ENCODE measurements at regions not wholly inside any gene's neighbourhood (a gene's known extent, or its start where the extent isn't known, plus 50 kb on each side); places are given as distances from the start of the nearest gene placed in this dataset.

DNA sequence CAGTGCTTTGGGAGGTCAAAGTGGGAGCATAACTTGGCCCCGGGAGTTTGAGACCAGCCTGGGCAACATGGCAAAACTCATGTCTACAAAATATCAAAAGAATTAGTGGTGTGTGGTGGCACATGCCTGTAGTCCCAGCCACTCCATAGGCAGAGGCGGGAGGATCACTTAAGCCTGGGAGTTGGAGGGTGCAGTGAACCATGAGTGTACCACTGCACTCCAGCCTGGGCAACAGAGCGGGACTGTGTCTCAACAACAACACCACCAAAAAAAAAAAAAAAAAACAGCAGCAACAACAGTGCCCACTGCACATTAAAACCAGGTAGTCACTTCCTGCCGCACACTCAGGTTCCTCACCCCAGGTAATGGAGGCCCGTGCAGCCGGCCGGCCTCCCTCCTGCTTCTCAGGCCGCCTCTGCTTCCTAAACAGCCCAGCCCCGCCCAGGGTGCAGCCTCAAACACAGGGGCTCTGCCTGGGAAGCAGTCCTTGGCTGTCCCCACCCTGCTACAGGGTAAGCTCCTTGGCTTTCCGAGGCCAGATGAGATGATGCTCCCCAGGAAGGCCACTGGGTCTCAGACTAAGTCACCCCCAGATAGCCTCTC, 318.3 kb downstream of the SHANK2 start:
- Histone ChIP-seq H3K4me1 (ENCODE audit: control insufficient read depth in 1 of 2, insufficient read depth in 2 of 2, low read depth in 1 of 2, low read length in 1 of 2) (no peaks in the 10 kb centered on the region), H3K9me3 (no peaks in the 10 kb centered on the region), H3F3A (replicated peaks; ENCODE audit: insufficient read depth) (no peaks in the 10 kb centered on the region), H3K4me2 (no peak overlapping the region), H4K20me1 (ENCODE audit: insufficient read depth) (no peaks in the 10 kb centered on the region), H3K4me3 (ENCODE audit: low read depth in 2 of 2, low read length in 1 of 2) (no peak overlapping the region), H3K36me3 (replicated peaks in 1 of 2; ENCODE audit: control insufficient read depth in 1 of 2, insufficient read depth in 2 of 2, low read length in 1 of 2) (no peaks in the 10 kb centered on the region), H3K9ac (no peak overlapping the region), H3K79me2 (ENCODE audit: insufficient read depth) (no peaks in the 10 kb centered on the region), H3K27me3 (ENCODE audit: insufficient read depth) (no peaks in the 10 kb centered on the region), H3K27ac (ENCODE audit: low read depth in 2 of 2, low read length in 1 of 2) (no peak overlapping the region), H2AFZ (ENCODE audit: low read depth) (no peak overlapping the region), H3K9me2 (no peaks in the 10 kb centered on the region)
- ChIA-PET CTCF (no interaction called here), POLR2A (no interaction called here)
- no peak for TF ChIP-seq RFX5 (IDR thresholded peaks at IDR 0.05; ENCODE audit: low read length)
- TF ChIP-seq SIN3A (IDR thresholded peaks at IDR 0.05; ENCODE audit: borderline replicate concordance, low read depth, low read length): no peak
- TF ChIP-seq MXI1 (IDR thresholded peaks at IDR 0.05; ENCODE audit: low read depth, low read length): no peak
- no peak for TF ChIP-seq RCOR1 (IDR thresholded peaks at IDR 0.05; ENCODE audit: low read length)
- no peak for TF ChIP-seq USF1 (IDR thresholded peaks at IDR 0.05; ENCODE audit: borderline replicate concordance, low read depth)
- TF ChIP-seq REST (IDR thresholded peaks at IDR 0.05; ENCODE audit: low read depth, low read length): no peak
- TF ChIP-seq RXRA (IDR thresholded peaks at IDR 0.05; ENCODE audit: borderline replicate concordance, low read depth): no peak
- no peak for TF ChIP-seq ELF1 (IDR thresholded peaks at IDR 0.05)
- no peak for TF ChIP-seq MEF2A (IDR thresholded peaks at IDR 0.05; ENCODE audit: borderline replicate concordance, low read depth)
- TF ChIP-seq RAD21 (IDR thresholded peaks at IDR 0.05; ENCODE audit: low read length): no peak
- no peak for TF ChIP-seq CHD2 (IDR thresholded peaks at IDR 0.05; ENCODE audit: low read length, partially characterized antibody)
- TF ChIP-seq FOSL2 (IDR thresholded peaks at IDR 0.05; ENCODE audit: borderline replicate concordance, low read depth): no peak
- no peak for TF ChIP-seq EZH2phosphoT487 (IDR thresholded peaks at IDR 0.05; ENCODE audit: borderline replicate concordance, low read depth)
- TF ChIP-seq JUND (IDR thresholded peaks at IDR 0.05): no peak
- TF ChIP-seq USF2 (IDR thresholded peaks at IDR 0.05; ENCODE audit: borderline replicate concordance, low read depth, low read length): no peak
- TF ChIP-seq NRF1 (IDR thresholded peaks at IDR 0.05; ENCODE audit: low read depth, low read length): no peak
- TF ChIP-seq, protein P1, sequence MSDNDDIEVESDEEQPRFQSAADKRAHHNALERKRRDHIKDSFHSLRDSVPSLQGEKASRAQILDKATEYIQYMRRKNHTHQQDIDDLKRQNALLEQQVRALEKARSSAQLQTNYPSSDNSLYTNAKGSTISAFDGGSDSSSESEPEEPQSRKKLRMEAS (IDR thresholded peaks at IDR 0.05; ENCODE audit: low read depth): no peak
- TF ChIP-seq POLR2AphosphoS5 (IDR thresholded peaks at IDR 0.05; ENCODE audit: low read depth, low read length): no peak
- TF ChIP-seq, protein P2, sequence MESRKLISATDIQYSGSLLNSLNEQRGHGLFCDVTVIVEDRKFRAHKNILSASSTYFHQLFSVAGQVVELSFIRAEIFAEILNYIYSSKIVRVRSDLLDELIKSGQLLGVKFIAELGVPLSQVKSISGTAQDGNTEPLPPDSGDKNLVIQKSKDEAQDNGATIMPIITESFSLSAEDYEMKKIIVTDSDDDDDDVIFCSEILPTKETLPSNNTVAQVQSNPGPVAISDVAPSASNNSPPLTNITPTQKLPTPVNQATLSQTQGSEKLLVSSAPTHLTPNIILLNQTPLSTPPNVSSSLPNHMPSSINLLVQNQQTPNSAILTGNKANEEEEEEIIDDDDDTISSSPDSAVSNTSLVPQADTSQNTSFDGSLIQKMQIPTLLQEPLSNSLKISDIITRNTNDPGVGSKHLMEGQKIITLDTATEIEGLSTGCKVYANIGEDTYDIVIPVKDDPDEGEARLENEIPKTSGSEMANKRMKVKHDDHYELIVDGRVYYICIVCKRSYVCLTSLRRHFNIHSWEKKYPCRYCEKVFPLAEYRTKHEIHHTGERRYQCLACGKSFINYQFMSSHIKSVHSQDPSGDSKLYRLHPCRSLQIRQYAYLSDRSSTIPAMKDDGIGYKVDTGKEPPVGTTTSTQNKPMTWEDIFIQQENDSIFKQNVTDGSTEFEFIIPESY (IDR thresholded peaks at IDR 0.05; ENCODE audit: borderline replicate concordance, low read depth): no peak
- no peak for TF ChIP-seq YY1 (IDR thresholded peaks at IDR 0.05; ENCODE audit: low read depth)
- 76% methylated on average over 7 of the region's 10 CpGs for WGBS (ENCODE audit: low lambda C conversion rate)
- no peak for DNase-seq

Measured in SK-N-SH (cell line).